Common myeloid progenitor, CD34-positive (primary cell): ENCODE measurements at regions not wholly inside any gene's neighbourhood (a gene's known extent, or its start where the extent isn't known, plus 50 kb on each side); places are given as distances from the start of the nearest gene placed in this dataset.

Experiments used
- CTCF ChIA-PET: fragments of 350-600 bp; sonication (Branson Sonifier 250); formaldehyde crosslinking; loops from one replicate; lab custom pipeline; 2021; ENCODE audit warnings: antibody characterized with exemption; lab: Charles Lee
- POLR2A ChIA-PET: fragments of 350-600 bp; sonication (Branson Sonifier 250); formaldehyde crosslinking; loops from one replicate; lab custom pipeline; 2021; ENCODE audit warnings: antibody characterized with exemption; lab: Charles Lee
- DNase-seq, 3 donors: peaks; one replicate each; pipeline versions ENCODE4 v3.0.0 to v3.0.0-alpha.2; 2013
- H3K27ac ChIP-seq, 2 experiments: 1 replicate in 1 of 2; 2 replicates in 1 of 2; pipeline ENCODE4 v1.7.0; 2013; ENCODE audit warnings: inconsistent platforms in 2 of 2, low read length in 2 of 2, mild to moderate bottlenecking in 2 of 2, low read depth in 1 of 2, moderate library complexity in 1 of 2; ENCODE audit not compliant: severe bottlenecking in 2 of 2, insufficient read depth in 1 of 2, poor library complexity in 1 of 2
- H3K27me3 ChIP-seq, 5 experiments: replicated peaks in 2 of 5; 1 replicate in 3 of 5; 2 replicates in 2 of 5; pipeline versions ENCODE4 v1.6.1 to v1.7.0; 2013; ENCODE audit warnings: low read length in 4 of 5, mild to moderate bottlenecking in 2 of 5, moderate library complexity in 2 of 5, inconsistent platforms in 1 of 5; ENCODE audit not compliant: insufficient read depth in 5 of 5, control insufficient read depth in 4 of 5
- H3K36me3 ChIP-seq, 4 experiments: 1 replicate in 2 of 4; 2 replicates in 2 of 4; pipeline versions ENCODE4 v1.6.1 to v1.7.0; 2013; ENCODE audit warnings: low read length in 3 of 4, control low read depth in 1 of 4, mild to moderate bottlenecking in 1 of 4; ENCODE audit not compliant: control insufficient read depth in 4 of 4, insufficient read depth in 4 of 4
- H3K4me1 ChIP-seq, 4 experiments: 1 replicate in 3 of 4; 2 replicates in 1 of 4; pipeline versions ENCODE4 v1.6.1 to v1.7.1; 2013; ENCODE audit warnings: low read length in 3 of 4, mild to moderate bottlenecking in 3 of 4, control low read depth in 1 of 4, inconsistent platforms in 1 of 4, moderate library complexity in 1 of 4; ENCODE audit not compliant: control insufficient read depth in 4 of 4, insufficient read depth in 4 of 4; ENCODE audit errors: control extremely low read depth in 1 of 4
- H3K4me3 ChIP-seq, 7 experiments: 1 replicate in 4 of 7; 2 replicates in 3 of 7; pipeline versions ENCODE4 v1.5.1 to v1.7.0; 2013; ENCODE audit warnings: mild to moderate bottlenecking in 7 of 7, low read length in 6 of 7, moderate library complexity in 6 of 7, inconsistent platforms in 2 of 7, low read depth in 2 of 7, control low read depth in 1 of 7; ENCODE audit not compliant: insufficient read depth in 4 of 7, control insufficient read depth in 1 of 7; ENCODE audit errors: extremely low read depth in 1 of 7
- H3K9me3 ChIP-seq, 5 experiments: 1 replicate in 4 of 5; 2 replicates in 1 of 5; pipeline versions ENCODE4 v1.6.1 to v1.7.1; 2013; ENCODE audit warnings: low read length in 4 of 5, mild to moderate bottlenecking in 2 of 5, inconsistent platforms in 1 of 5, low read depth in 1 of 5, moderate library complexity in 1 of 5; ENCODE audit not compliant: control insufficient read depth in 4 of 5, insufficient read depth in 2 of 5; ENCODE audit errors: control extremely low read depth in 1 of 5
- WGBS: methylation state at CpG from one replicate; pipeline ENCODE4 v1.1.5; 2013; ENCODE audit not compliant: insufficient coverage; 5-methylcytosine and 5-hydroxymethylcytosine counted together

GRCh38 chr5:96569332-96569731 lies 92.8 kb upstream of the CAST start:
- no peak overlapping the region for H3K4me3 ChIP-seq
- no peak overlapping the region for H3K27ac ChIP-seq
- POLR2A ChIA-PET, result no interaction called here
- DNase-seq, result no peak
- H3K9me3 ChIP-seq, result no peaks in the 10 kb centered on the region
- no peaks in the 10 kb centered on the region for H3K36me3 ChIP-seq
- CTCF ChIA-PET, result no interaction called here
- 100% methylated on average over 2 of the region's 4 CpGs for WGBS
- H3K27me3 ChIP-seq, result no peaks in the 10 kb centered on the region
- peaks cover 0 to 12% (median 6%) of the 10 kb centered on the region in 4 experiments for H3K4me1 ChIP-seq

DNA sequence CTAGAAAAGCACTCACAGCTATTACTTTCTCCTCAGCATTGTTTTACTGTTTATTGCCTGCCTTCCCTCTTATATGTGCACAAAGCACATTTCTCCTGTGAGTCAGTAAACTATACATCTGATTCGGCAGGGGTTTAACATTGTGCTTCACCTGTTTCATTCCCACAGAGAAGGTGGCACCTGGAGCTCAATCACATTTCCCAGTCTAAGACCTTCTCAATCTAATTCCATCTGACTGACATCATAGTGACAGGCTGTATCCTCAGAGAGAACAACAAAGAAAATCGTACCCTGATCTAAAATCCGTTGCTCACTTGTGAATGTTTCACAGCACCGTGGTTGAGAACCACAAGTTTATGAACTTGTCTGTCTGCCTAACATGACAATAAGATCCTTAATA lies 92.4 kb upstream of the CAST start:
- Histone ChIP-seq H3K36me3 (no peaks in the 10 kb centered on the region), H3K4me1 (peaks cover 0 to 12% (median 6%) of the 10 kb centered on the region in 4 experiments), H3K4me3 (no peak overlapping the region), H3K9me3 (no peaks in the 10 kb centered on the region), H3K27me3 (no peaks in the 10 kb centered on the region), H3K27ac (no peak overlapping the region)
- no peak for DNase-seq
- ChIA-PET POLR2A (no interaction called here), CTCF (no interaction called here)
- WGBS, result 91% methylated on average over 3 of the region's 4 CpGs

GRCh38 chr5:96572864-96573512 lies 89.2 kb upstream of the CAST start:
- no peaks in the 10 kb centered on the region for H3K9me3 ChIP-seq
- H3K4me3 ChIP-seq, result no peak overlapping the region
- no peaks in the 10 kb centered on the region for H3K4me1 ChIP-seq
- POLR2A ChIA-PET, result no interaction called here
- WGBS, result 93% methylated on average over 2 of the region's 5 CpGs
- H3K27ac ChIP-seq, result no peak overlapping the region
- DNase-seq, result no peak
- CTCF ChIA-PET, result no interaction called here
- no peaks in the 10 kb centered on the region for H3K36me3 ChIP-seq
- H3K27me3 ChIP-seq, result no peaks in the 10 kb centered on the region

DNA sequence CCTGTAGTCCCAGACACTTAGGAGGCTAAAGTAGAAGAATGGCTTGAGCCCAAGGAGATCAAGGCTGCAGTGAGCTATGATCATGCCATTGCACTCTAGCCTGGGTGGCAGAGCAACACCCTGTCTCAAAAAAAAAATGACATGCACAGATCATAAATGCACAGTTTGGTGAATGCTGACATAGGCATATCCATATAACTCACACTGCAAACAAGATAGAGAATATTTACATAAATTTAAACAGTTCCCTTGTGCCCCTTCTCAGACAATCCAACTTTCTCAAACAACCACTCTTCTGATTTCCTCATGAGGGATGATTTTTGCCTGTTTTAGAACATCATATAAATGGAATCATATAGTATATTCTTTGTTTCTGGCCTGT lies 88.7 kb upstream of the CAST start:
- CTCF ChIA-PET, result no interaction called here
- no peaks in the 10 kb centered on the region for H3K27me3 ChIP-seq
- no peak for DNase-seq
- POLR2A ChIA-PET, result no interaction called here
- no peaks in the 10 kb centered on the region for H3K4me1 ChIP-seq
- no peak overlapping the region for H3K4me3 ChIP-seq
- H3K27ac ChIP-seq, result no peak overlapping the region
- no peaks in the 10 kb centered on the region for H3K9me3 ChIP-seq
- H3K36me3 ChIP-seq, result no peaks in the 10 kb centered on the region

DNA sequence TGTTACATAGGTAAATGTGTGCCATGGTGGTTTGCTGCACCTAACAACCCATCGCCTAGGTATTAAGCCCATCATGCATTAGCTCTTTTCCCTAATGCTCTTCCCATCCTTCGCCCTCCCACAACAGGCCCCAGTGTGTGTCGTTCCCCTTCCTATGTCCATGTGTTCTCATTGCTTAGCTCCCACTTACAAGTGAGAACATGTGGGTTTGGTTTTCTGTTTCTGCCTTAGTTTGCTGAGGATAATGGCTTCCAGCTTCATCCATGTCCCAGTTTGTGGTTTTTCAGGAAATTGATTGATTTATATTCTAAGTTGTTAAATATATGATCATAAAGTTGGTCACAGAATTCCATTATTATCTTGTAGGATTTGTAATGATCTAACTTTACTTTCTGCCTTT lies 85.3 kb upstream of the CAST start:
- CTCF ChIA-PET, result no interaction called here
- H3K27ac ChIP-seq, result no peak overlapping the region
- no peaks in the 10 kb centered on the region for H3K4me1 ChIP-seq
- no peaks in the 10 kb centered on the region for H3K9me3 ChIP-seq
- WGBS, result 100% methylated on average over 2 of the region's 3 CpGs
- DNase-seq, result no peak
- H3K4me3 ChIP-seq, result no peak overlapping the region
- POLR2A ChIA-PET, result no interaction called here
- no peaks in the 10 kb centered on the region for H3K27me3 ChIP-seq
- no peaks in the 10 kb centered on the region for H3K36me3 ChIP-seq

DNA sequence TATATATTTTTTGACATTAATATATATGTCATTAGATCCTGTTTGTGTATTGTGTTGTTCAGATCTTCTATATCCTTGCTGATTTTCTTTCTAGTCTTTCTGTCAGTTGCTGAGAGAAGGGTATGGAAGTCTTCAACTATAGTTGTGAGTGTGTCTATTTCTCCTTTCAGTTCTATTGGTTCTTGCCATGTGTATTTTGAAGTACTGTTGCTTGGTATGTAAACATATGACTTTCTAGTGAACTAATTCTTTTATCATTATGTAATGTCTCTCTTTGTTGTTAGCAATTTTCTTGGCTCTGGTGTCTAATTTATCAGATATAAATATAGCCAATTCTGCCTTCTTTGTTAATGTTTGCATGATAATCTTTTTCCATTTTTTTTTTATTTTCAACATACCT lies 84.3 kb upstream of the CAST start:
- no peak for DNase-seq
- POLR2A ChIA-PET, result no interaction called here
- Histone ChIP-seq H3K9me3 (no peaks in the 10 kb centered on the region), H3K36me3 (no peaks in the 10 kb centered on the region), H3K27me3 (no peaks in the 10 kb centered on the region), H3K27ac (no peak overlapping the region), H3K4me3 (no peak overlapping the region), H3K4me1 (no peaks in the 10 kb centered on the region)
- CTCF ChIA-PET, result no interaction called here

DNA sequence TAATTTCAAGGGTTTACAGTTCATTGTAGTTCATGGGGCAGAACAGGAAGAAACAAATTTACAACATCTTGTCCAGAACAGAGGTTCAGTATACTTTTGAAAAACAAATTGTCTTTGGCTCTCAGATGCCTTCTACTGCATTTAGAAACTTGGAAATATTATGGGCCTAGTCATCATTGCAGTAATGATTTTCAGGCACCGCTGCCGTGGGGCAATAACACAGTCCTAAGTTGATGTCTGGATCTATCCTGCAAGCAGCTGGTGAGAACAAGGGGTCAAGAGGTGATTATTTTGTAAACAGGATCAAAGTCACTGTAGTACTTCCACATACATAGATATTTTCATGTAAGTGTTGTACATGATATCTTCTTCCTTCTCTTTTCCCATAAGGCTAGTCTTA lies 82.5 kb upstream of the CAST start:
- peaks cover 0 to 2% (median 0%) of the 10 kb centered on the region in 4 experiments for H3K4me1 ChIP-seq
- H3K4me3 ChIP-seq, result no peak overlapping the region
- no peak for DNase-seq
- ChIA-PET POLR2A (interaction anchor here (1.1 kb wide), 1 partner anchor 12 kb away, joined by 3 read pairs; no protein-coding TSS in a partner anchor), CTCF (no interaction called here)
- no peak overlapping the region for H3K27ac ChIP-seq
- WGBS, result 100% methylated on average over 2 of the region's 2 CpGs
- H3K9me3 ChIP-seq, result no peaks in the 10 kb centered on the region
- H3K36me3 ChIP-seq, result no peaks in the 10 kb centered on the region
- H3K27me3 ChIP-seq, result no peaks in the 10 kb centered on the region
